NT2/D1 (cell line): ENCODE measurements at regions not wholly inside any gene's neighbourhood (a gene's known extent, or its start where the extent isn't known, plus 50 kb on each side); places are given as distances from the start of the nearest gene placed in this dataset.

Experiments
- DNase-seq: peaks from one replicate; pipeline ENCODE4 v3.0.0-alpha.2; 2011; ENCODE audit warnings: low read depth, low spot score
- H3K27me3 ChIP-seq: 2 replicates; pipeline ENCODE4 v1.6.0; 2011; ENCODE audit warnings: mild to moderate bottlenecking; ENCODE audit not compliant: insufficient read length, insufficient read depth
- H3K36me3 ChIP-seq: 2 replicates; pipeline ENCODE4 v1.6.1; 2011; ENCODE audit warnings: mild to moderate bottlenecking, low read length, mixed read lengths; ENCODE audit not compliant: insufficient read depth, insufficient read length
- H3K4me1 ChIP-seq: 2 replicates; pipeline ENCODE4 v1.5.1; 2011; ENCODE audit not compliant: insufficient read depth, insufficient read length
- H3K4me3 ChIP-seq: 2 replicates; pipeline ENCODE4 v1.5.1; 2011; ENCODE audit warnings: low read depth; ENCODE audit not compliant: insufficient read length
- H3K9ac ChIP-seq: 2 replicates; pipeline ENCODE4 v1.6.0; 2011; ENCODE audit warnings: low read depth; ENCODE audit not compliant: insufficient read length
- H3K9me3 ChIP-seq: 2 replicates; pipeline ENCODE4 v1.5.1; 2011; ENCODE audit warnings: mild to moderate bottlenecking, low read length; ENCODE audit not compliant: insufficient read depth
- SUZ12 ChIP-seq: IDR thresholded peaks from 2 replicates; pipeline ENCODE4 v1.6.1; 2011; ENCODE audit not compliant: insufficient read length, insufficient read depth; ENCODE audit errors: extremely low read depth
- YY1 ChIP-seq: IDR thresholded peaks from 2 replicates; pipeline ENCODE4 v1.6.1; 2011; ENCODE audit not compliant: insufficient read length, insufficient read depth
- ZNF274 ChIP-seq: IDR thresholded peaks from 2 replicates; pipeline ENCODE4 v1.6.1; 2011; ENCODE audit warnings: mild to moderate bottlenecking, low read depth, low read length

DNA sequence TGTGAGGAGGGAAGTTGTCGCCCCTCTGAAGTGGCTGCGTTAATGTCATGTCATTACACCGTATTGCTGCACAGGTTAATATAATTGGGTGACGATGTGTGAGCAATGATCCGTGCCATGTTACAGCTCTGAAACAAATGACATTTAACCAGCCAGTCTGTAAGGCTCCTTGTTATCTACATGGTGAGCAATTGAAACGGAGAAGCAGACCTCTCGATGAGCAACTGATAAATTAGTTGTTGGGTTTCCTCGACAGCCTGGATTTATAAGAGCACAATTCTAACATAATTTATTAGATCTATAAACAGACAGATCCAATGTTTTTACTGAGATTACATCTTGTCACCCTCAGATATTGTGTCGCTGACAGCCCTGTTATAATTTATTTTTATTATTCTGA, 49.9 kb upstream of the MAFB start:
- no peaks in the 10 kb centered on the region for H3K36me3 ChIP-seq
- TF ChIP-seq YY1, result no peak
- no peak for TF ChIP-seq ZNF274
- TF ChIP-seq SUZ12, result no peak
- no peak for DNase-seq
- no peaks in the 10 kb centered on the region for H3K4me1 ChIP-seq
- no peak overlapping the region for H3K4me3 ChIP-seq
- H3K27me3 ChIP-seq, result no peaks in the 10 kb centered on the region
- H3K9me3 ChIP-seq, result no peaks in the 10 kb centered on the region
- H3K9ac ChIP-seq, result no peak overlapping the region

DNA sequence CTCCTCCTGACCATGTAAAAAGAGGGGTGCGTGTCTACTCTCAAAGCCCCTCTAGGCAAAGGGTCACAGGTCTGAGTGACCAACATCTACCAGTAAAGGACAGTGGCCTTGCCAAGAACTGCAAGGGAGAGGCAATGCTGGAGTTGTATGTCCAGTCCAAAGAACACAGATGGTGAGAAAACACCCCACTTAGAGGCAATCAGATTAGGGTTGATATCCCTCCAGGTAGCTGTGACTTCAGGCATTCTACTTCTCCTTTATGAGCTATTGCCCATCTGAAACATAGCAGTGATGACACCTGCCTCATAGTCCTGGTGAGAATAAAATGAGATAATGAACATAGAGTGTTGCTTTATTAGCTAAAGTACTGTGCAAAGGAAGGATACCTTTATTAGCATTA, 50.8 kb upstream of the MAFB start:
- TF ChIP-seq YY1, result no peak
- no peak for TF ChIP-seq ZNF274
- TF ChIP-seq SUZ12, result no peak
- H3K36me3 ChIP-seq, result no peaks in the 10 kb centered on the region
- no peak overlapping the region for H3K9ac ChIP-seq
- H3K27me3 ChIP-seq, result no peaks in the 10 kb centered on the region
- no peak for DNase-seq
- H3K9me3 ChIP-seq, result no peaks in the 10 kb centered on the region
- no peaks in the 10 kb centered on the region for H3K4me1 ChIP-seq
- no peak overlapping the region for H3K4me3 ChIP-seq

DNA sequence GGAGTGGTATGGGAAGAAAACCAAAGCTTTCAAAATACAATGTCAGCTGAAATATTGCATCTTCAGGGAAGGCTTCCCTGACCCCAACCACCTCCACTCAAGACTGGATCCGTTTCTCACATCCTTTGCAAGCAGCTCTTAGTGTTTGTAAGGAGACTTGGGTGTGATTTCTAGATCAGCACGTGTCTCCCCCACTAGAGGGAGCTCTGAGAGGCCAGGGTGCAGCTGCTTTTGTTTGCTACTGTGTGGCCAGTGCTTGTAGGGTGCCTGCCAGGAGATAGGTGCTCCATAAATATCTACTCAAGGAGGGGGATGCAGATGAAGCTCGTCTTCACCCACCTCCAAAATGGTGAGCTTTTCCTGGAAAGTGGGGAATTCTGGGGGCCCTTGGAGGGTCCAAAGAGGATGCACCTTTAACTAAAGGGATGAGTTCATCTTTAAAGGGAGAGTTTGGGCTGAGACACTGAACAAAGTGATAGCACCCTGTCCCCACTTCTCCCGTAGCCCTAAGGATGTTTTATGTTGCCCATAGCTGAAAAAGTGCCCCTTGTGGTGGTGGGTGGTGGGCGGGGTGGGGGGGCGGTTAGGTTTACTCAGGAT, 52.6 kb upstream of the MAFB start:
- TF ChIP-seq SUZ12, result no peak
- TF ChIP-seq YY1, result no peak
- TF ChIP-seq ZNF274, result no peak
- H3K4me3 ChIP-seq, result no peak overlapping the region
- no peaks in the 10 kb centered on the region for H3K27me3 ChIP-seq
- no peaks in the 10 kb centered on the region for H3K4me1 ChIP-seq
- no peaks in the 10 kb centered on the region for H3K36me3 ChIP-seq
- H3K9me3 ChIP-seq, result no peaks in the 10 kb centered on the region
- H3K9ac ChIP-seq, result no peak overlapping the region
- peak; percentile 64 for DNase-seq

DNA sequence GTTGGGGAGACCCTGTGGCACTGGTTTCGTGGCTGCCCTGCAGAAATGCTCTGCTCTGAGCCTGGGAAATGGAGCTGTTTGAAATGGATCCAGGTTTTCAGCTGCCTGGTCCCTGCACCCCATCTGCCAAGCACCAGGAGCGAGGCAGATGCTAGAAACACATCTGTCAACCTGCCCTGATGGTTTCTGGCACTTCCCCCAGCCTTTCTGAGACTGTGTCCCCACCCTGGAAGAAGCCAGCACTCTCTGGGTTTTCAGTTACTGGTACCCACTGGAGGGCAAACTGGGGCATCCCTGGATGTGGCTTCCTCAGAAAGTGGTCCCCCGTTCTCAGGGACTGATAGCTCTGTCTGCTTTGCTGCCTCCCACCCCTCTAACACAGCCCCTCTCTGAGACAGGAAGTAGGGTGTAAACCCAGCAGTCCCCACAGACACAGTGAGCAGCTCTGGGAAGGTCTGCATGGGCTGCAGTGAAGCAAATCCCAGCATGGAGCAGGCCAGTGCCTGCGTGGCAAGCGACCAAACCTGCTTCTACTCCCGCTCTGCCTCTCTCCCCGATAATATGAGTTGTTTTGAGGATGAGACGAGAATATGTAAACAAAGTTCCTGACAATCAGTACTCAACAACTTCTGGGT, 54.2 kb upstream of the MAFB start:
- TF ChIP-seq ZNF274 (no peak), SUZ12 (no peak), YY1 (no peak)
- H3K27me3 ChIP-seq, result no peaks in the 10 kb centered on the region
- no peak overlapping the region for H3K4me3 ChIP-seq
- H3K36me3 ChIP-seq, result no peaks in the 10 kb centered on the region
- no peak for DNase-seq
- no peaks in the 10 kb centered on the region for H3K9me3 ChIP-seq
- no peak overlapping the region for H3K9ac ChIP-seq
- H3K4me1 ChIP-seq, result no peaks in the 10 kb centered on the region

DNA sequence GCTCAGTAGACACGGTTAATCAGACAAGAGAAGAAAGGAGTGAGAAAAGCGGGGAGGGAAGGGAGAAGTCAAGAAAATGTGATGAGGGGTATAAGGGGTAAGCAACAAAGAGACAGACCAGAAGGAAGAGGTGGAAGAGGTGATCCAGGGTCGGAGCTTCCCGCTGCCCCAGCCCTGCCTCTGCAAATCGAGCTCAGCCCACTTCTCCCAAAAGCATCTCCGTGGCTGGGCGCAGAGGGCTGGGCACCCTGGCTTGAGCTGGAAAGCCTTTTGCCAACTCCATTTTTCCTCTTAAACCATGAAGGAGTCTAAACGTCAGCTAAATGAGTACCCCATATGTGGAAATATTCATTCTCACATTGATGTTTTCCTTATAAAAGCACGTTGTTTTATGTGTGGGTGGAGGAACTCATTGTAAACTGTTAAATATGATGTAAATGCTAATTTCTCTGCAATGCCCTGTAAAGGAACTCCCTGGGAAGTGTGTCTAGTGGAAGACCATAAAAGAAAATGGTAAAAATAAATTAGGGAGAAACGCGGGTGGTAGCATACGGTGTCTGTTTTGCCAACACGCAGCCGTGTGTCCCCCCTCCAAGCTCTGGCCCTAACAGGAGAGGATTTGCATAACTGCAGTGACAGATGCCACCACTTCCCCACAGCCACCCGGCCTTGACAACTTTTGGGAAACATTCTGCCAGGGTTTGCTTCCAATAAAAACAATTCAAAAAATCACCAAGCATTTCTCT, 55.2 kb upstream of the MAFB start:
- DNase-seq, result no peak
- Histone ChIP-seq H3K36me3 (no peaks in the 10 kb centered on the region), H3K9me3 (no peaks in the 10 kb centered on the region), H3K27me3 (no peaks in the 10 kb centered on the region), H3K9ac (no peak overlapping the region), H3K4me1 (no peaks in the 10 kb centered on the region), H3K4me3 (no peak overlapping the region)
- TF ChIP-seq YY1 (no peak), ZNF274 (no peak), SUZ12 (no peak)

DNA sequence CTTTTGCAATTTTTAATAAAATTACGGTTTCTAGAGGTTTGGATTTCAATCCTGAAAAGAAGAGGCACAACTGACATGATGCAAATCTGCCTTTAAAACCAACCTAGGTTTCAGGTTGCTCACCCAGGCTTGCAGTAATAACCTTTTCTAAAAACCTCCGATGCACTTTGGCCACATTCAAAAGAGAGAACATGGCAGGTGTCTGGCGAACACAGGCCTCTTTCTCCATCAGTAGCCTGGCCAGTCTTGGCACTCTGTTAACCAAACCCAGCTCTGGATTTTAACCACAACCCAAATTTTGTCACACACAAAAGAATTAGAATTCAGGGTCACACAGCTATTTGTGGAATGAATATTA, 55.8 kb upstream of the MAFB start:
- no peaks in the 10 kb centered on the region for H3K36me3 ChIP-seq
- no peak for TF ChIP-seq ZNF274
- TF ChIP-seq YY1, result no peak
- no peak for TF ChIP-seq SUZ12
- DNase-seq, result no peak
- no peaks in the 10 kb centered on the region for H3K9me3 ChIP-seq
- no peak overlapping the region for H3K9ac ChIP-seq
- no peaks in the 10 kb centered on the region for H3K4me1 ChIP-seq
- H3K27me3 ChIP-seq, result no peaks in the 10 kb centered on the region
- no peak overlapping the region for H3K4me3 ChIP-seq

DNA sequence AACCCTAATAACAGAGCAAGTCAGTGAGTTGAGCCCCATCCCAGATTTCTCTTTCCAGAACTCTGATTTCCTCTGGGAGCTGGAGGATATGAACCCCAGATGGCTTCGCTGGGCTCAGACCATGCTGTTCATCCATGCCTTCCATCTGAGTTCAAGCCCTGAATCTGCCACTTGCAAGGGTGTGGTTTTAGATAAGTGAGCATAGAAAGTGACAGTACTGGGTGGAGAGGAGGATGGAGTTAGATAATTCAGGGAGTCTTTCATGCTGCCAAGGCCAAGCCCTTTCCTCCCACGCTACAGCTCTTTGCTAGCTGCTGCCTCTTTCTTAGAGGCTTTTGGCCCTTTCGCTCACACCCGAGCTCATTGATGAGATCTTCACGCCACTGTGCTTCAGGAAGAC, 57.2 kb upstream of the MAFB start:
- no peak overlapping the region for H3K9ac ChIP-seq
- no peaks in the 10 kb centered on the region for H3K9me3 ChIP-seq
- no peaks in the 10 kb centered on the region for H3K36me3 ChIP-seq
- H3K4me3 ChIP-seq, result no peak overlapping the region
- no peak for DNase-seq
- TF ChIP-seq YY1 (no peak), SUZ12 (no peak), ZNF274 (no peak)
- no peaks in the 10 kb centered on the region for H3K27me3 ChIP-seq
- H3K4me1 ChIP-seq, result no peaks in the 10 kb centered on the region
